Smooth muscle cell (in vitro differentiated cells): ENCODE measurements at regions not wholly inside any gene's neighbourhood (a gene's known extent, or its start where the extent isn't known, plus 50 kb on each side); places are given as distances from the start of the nearest gene placed in this dataset.
A peak's percentile ranks its signal among the peaks of the same experiment; 100 is the strongest.

Source experiments
- DNase-seq: peaks from one replicate; lab custom pipeline; 2025; ENCODE audit not compliant: unreplicated experiment; lab: John Stamatoyannopoulos, UW
- H2AFZ ChIP-seq: fragments of 200-600 bp; sonication (generic); 2 replicates; pipeline ENCODE4 v1.6.0; 2016; ENCODE audit warnings: antibody characterized with exemption, low read depth, mild to moderate bottlenecking
- H3F3A ChIP-seq: fragments of 200-600 bp; sonication (generic); 2 replicates; pipeline ENCODE4 v1.6.0; 2017; ENCODE audit warnings: antibody characterized with exemption, low read depth
- H3K27ac ChIP-seq: fragments of 200-600 bp; sonication (generic); 2 replicates; pipeline ENCODE4 v1.5.1; 2016; ENCODE audit warnings: low read depth, mild to moderate bottlenecking
- H3K27me3 ChIP-seq: fragments of 200-600 bp; sonication (generic); 2 replicates; pipeline ENCODE4 v1.6.1; 2016; ENCODE audit warnings: low read depth, mild to moderate bottlenecking
- H3K36me3 ChIP-seq: fragments of 200-600 bp; sonication (generic); 2 replicates; pipeline ENCODE4 v1.5.1; 2016; ENCODE audit warnings: low read depth
- H3K4me1 ChIP-seq: fragments of 200-600 bp; sonication (generic); 2 replicates; pipeline ENCODE4 v1.5.1; 2016; ENCODE audit warnings: low read depth
- H3K4me2 ChIP-seq: fragments of 200-600 bp; sonication (generic); 2 replicates; pipeline ENCODE4 v1.6.0; 2016; ENCODE audit warnings: mild to moderate bottlenecking
- H3K4me3 ChIP-seq: fragments of 200-600 bp; sonication (generic); 2 replicates; pipeline ENCODE4 v1.5.1; 2016; ENCODE audit warnings: mild to moderate bottlenecking
- H3K79me2 ChIP-seq: fragments of 200-600 bp; sonication (generic); 2 replicates; pipeline ENCODE4 v1.6.0; 2016; ENCODE audit warnings: low read depth, mild to moderate bottlenecking
- H3K9ac ChIP-seq: fragments of 200-600 bp; sonication (generic); 2 replicates; pipeline ENCODE4 v1.6.0; 2016; ENCODE audit warnings: low read depth
- H3K9me3 ChIP-seq: fragments of 200-600 bp; sonication (generic); replicated peaks from 2 replicates; pipeline ENCODE4 v1.5.1; 2016; ENCODE audit warnings: low read depth
- H4K20me1 ChIP-seq: fragments of 200-600 bp; sonication (generic); 2 replicates; pipeline ENCODE4 v1.6.0; 2016; ENCODE audit warnings: low read depth
- WGBS: methylation state at CpG from one replicate; pipeline ENCODE4 v1.1.7; 2016; ENCODE audit warnings: low lambda C conversion rate; 5-methylcytosine and 5-hydroxymethylcytosine counted together
- TF ChIP-seq, protein P1 (sequence below): fragments of 200-600 bp; sonication (generic); IDR thresholded peaks from 2 replicates; pipeline ENCODE4 v1.5.1; 2017; ENCODE audit warnings: borderline replicate concordance, mild to moderate bottlenecking, antibody characterized with exemption; ENCODE audit not compliant: insufficient read depth, poor library complexity, severe bottlenecking

DNA sequence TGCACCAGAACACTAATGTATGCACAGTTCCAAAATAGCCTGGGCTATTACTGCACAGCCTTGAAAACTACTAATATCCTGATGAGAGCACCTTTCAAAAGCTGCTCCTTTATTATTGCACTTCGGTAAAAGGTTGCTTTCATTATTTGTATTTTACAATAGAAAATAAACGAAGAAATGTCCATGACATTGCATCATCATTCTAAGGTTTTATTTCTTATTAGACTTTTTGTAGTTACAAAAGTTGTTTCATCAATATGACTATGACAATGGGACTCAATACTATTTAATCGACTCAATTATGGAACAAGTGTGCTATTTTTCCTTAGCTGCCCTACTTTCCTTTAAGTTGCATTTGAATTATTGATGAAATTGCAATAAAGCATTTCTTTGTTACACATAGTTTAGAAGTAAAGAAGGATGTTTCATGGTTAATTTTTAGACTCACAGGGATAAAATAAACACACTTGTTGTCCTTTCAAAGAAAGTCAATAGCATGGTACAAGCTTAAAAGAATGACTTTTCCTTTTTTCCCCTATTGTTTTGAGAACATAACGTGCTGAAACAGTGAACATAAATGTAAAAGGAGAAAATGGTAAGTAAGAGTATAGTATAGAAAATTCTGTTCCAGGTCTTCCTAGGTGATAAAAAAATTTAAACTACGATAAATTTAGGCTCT lies 407.6 kb downstream of the BCAT1 start:
- Histone ChIP-seq H3K4me2 (peak overlapping the region; percentile 83), H3K9me3 (no peaks in the 10 kb centered on the region), H3K79me2 (peaks cover 78% of the 10 kb centered on the region), H3K4me1 (peaks cover 37% of the 10 kb centered on the region), H3K27me3 (no peaks in the 10 kb centered on the region), H3F3A (peaks cover 8% of the 10 kb centered on the region), H3K27ac (peak overlapping the region; percentile 94), H3K9ac (no peak overlapping the region), H3K4me3 (no peak overlapping the region), H4K20me1 (no peaks in the 10 kb centered on the region), H2AFZ (no peak overlapping the region), H3K36me3 (no peaks in the 10 kb centered on the region)
- 83% methylated on average over 5 of the region's 5 CpGs for WGBS
- DNase-seq = no peak
- TF ChIP-seq, protein P1, sequence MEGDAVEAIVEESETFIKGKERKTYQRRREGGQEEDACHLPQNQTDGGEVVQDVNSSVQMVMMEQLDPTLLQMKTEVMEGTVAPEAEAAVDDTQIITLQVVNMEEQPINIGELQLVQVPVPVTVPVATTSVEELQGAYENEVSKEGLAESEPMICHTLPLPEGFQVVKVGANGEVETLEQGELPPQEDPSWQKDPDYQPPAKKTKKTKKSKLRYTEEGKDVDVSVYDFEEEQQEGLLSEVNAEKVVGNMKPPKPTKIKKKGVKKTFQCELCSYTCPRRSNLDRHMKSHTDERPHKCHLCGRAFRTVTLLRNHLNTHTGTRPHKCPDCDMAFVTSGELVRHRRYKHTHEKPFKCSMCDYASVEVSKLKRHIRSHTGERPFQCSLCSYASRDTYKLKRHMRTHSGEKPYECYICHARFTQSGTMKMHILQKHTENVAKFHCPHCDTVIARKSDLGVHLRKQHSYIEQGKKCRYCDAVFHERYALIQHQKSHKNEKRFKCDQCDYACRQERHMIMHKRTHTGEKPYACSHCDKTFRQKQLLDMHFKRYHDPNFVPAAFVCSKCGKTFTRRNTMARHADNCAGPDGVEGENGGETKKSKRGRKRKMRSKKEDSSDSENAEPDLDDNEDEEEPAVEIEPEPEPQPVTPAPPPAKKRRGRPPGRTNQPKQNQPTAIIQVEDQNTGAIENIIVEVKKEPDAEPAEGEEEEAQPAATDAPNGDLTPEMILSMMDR = no peak

DNA sequence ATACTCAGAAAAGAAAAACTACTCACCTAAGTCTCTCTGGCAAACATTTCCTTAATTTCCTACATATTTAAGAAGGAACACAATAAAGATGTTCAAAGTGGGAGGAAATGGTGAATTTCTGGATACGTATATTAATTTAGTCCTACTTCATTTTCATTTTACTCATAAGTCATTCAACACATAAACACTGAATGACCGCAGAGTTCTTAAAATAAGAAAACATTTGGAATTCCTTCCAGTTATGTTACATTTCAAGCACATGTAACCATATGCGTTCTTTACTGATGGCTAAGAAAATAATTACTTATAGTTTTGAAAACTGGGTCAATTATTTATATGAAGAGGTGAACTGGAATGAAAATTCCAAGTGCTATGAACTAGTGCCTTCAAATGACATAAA lies 409.3 kb downstream of the BCAT1 start:
- peak overlapping the region; percentile 94 for H3K27ac ChIP-seq
- H3K36me3 ChIP-seq = no peaks in the 10 kb centered on the region
- TF ChIP-seq, protein P1 = no peak
- H3K27me3 ChIP-seq = no peaks in the 10 kb centered on the region
- H3K9me3 ChIP-seq = no peaks in the 10 kb centered on the region
- H3K4me1 ChIP-seq = peaks cover 48% of the 10 kb centered on the region
- DNase-seq = no peak
- H3K79me2 ChIP-seq = peaks cover 78% of the 10 kb centered on the region
- H3K9ac ChIP-seq = peak overlapping the region; percentile 74
- H4K20me1 ChIP-seq = no peaks in the 10 kb centered on the region
- H2AFZ ChIP-seq = no peak overlapping the region
- WGBS = 74% methylated on average over 3 of the region's 3 CpGs
- peaks cover 8% of the 10 kb centered on the region for H3F3A ChIP-seq
- H3K4me3 ChIP-seq = no peak overlapping the region
- H3K4me2 ChIP-seq = peak overlapping the region; percentile 83

DNA sequence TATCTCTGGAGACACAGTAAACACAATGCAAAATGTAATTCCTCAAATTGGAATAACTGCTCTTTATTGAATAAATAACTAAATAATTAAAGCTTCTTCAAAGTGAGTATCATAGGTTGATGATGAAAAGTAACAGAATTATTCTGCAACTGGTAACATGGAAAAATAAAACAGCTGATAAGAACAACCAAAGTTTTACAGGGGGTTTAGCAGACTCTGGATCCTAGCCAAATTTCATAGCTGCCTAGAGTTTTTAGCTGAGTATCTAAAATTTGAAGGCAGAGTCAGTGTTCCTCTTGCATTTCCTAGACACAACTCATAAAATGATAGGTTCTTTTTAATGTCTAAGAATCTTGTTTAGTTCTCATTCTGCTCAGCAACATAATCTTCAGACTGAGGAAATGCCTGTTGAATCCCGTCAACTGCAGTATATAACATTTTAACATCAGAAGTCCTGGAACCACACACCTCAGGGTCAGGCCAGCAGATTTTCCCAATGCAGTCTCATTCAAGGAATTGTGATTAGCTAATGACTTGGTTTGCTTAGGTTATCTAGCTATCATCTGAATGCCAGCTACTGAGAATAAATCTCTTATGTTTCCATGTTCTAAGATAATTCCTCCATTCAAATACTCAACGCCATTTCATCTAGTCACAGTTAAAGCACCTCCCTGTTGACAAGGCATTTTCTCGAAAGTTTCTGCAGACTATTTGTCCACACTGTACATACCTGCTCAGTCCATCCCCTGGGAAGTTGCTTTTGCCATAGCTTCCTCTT lies 411.6 kb downstream of the BCAT1 start:
- Histone ChIP-seq H3K79me2 (peaks cover 78% of the 10 kb centered on the region), H3K27ac (peak overlapping the region; percentile 94), H4K20me1 (no peaks in the 10 kb centered on the region), H3K36me3 (no peaks in the 10 kb centered on the region), H3K9me3 (no peaks in the 10 kb centered on the region), H3K27me3 (no peaks in the 10 kb centered on the region), H3K4me2 (peak overlapping the region; percentile 83), H3K4me3 (peak overlapping the region; percentile 38), H2AFZ (peak overlapping the region; percentile 41), H3F3A (peaks cover 8% of the 10 kb centered on the region), H3K9ac (peak overlapping the region; percentile 74), H3K4me1 (peaks cover 48% of the 10 kb centered on the region)
- TF ChIP-seq, protein P1 = no peak
- WGBS = 22% methylated on average over 3 of the region's 3 CpGs
- DNase-seq = no peak
